GM19351 (cell line): ENCODE measurements at regions not wholly inside any gene's neighbourhood (a gene's known extent, or its start where the extent isn't known, plus 50 kb on each side); places are given as distances from the start of the nearest gene placed in this dataset.
"Not testable (repeated sequence)": the region's sequence is repeated elsewhere in the genome, so short reads cannot be mapped to it uniquely, and the experiment has no call there.

Experiments used
- ATAC-seq: cut with Tn5 transposase; IDR thresholded peaks from one replicate; pipeline ENCODE4 v1.9.1; 2021; ENCODE audit warnings: mild to moderate bottlenecking, moderate library complexity; ENCODE audit not compliant: unreplicated experiment

DNA sequence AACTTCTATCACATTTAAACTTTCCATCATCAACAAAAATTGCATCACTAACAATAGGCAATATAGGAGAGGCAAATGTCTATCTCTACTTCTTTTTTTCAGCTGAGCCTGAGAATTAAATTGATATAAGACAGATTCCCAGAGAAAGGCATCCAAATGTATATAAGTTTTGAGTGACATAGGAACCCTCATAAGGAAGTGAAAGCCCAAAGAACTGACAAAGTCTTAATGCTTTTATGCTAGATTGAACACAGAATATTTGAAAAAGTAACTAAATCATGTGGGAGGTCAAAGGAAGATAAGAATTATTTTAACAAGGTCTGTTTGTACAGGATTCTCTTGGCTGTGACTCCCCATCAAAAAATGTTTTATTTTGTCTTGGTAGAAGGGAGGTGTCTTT, 714.9 kb downstream of the GRXCR1 start:
- ATAC-seq, result no peak

DNA sequence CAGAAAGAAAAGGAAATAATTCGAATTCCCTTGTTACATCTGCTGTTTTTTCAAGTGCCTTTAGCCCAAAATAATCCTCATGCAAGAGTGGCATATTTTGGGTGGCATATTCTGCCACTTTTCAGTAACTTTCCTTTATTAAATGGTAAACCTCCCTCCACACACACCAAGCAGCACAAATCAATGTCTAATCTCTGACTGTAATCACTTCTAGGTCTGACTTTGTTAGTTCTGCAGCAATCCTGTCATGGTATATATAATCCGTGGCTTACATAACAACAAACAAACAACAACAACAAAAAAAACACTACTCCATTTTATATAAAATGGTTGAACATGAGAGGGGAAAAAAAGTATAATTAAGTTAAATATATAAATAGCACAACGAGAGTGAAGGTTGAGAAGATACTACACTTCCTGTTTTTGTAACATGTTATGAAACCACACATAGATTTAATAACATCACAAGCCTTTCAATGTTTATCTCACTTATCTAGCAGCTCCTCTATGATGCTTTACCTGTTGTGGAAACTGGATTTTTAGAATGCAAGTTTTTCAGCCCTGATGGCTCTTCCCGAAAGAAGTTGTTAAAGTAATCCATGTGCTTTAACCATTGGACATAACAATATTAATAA, 715.4 kb downstream of the GRXCR1 start:
- peak; percentile 84 for ATAC-seq

DNA sequence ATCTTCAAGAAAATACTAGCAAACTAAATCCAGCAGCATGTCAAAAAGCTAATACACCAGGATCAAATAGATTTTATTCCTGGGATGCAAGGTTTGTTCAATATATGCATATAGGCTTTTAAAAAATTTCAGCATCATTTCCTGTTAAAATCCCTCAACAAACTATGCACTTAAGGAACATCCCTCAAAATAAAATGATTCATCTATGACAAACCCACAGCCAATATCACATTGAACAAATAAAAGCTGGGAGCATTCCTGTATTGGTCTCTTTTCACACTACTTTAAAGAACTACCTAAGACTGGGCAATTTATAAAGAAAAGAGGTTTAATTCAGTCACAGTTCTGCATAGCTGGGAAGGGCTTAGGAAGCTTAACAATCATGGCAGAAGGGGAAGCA, 726.7 kb downstream of the GRXCR1 start:
- no peak for ATAC-seq

DNA sequence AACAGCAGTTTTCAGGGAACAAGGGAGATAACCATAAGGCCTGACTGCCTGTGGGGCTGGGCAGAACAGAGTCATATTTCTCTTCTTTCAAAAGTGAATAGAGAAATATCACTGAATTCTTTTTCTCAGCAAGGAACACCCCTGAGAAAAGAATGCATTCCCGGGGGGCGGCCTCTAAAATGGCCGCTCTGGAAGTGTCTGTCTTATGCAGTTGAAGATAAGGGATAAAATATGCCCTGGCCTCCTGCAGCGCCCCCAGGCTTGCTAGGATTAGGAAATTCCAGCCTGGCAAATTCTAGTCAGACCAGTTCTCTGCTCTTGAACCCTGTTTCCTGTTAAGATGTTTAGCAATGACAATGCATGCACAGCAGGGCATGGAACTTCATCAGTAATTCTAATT, 745.4 kb downstream of the GRXCR1 start:
- ATAC-seq, result not testable (repeated sequence)

DNA sequence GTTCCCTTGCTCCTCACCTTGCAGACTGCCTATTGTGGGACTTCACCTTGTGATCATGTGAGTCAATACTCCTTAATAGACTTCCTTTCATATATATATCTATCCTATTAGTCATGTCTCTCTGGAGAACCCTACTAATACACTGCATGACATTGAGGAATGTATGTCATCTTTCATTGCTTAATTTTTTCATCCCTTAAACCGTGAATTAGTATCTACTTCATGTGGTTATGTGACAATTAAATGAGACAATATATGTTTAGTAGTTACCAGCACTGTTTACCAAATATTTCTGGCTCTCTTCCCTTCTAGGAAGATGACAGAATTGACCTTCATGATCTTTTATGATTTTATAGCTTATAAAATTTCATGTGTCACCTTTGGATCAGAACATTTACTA, 759.5 kb downstream of the GRXCR1 start:
- ATAC-seq, result no peak

DNA sequence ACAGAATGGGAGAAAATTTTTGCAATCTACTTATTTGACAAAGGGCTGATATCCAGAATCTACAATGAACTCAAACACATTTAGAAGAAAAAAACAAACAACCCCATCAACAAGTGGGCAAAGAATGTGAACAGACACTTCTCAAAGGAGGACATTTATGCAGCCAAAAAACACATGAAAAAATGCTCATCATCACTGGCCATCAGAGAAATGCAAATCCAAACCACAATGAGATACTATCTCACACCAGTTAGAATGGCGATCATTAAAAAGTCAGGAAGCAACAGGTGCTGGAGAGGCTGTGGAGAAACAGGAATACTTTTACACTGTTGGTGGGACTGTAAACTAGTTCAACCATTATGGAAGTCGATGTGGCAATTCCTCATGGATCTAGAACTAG, 767.0 kb downstream of the GRXCR1 start:
- not testable (repeated sequence) for ATAC-seq

DNA sequence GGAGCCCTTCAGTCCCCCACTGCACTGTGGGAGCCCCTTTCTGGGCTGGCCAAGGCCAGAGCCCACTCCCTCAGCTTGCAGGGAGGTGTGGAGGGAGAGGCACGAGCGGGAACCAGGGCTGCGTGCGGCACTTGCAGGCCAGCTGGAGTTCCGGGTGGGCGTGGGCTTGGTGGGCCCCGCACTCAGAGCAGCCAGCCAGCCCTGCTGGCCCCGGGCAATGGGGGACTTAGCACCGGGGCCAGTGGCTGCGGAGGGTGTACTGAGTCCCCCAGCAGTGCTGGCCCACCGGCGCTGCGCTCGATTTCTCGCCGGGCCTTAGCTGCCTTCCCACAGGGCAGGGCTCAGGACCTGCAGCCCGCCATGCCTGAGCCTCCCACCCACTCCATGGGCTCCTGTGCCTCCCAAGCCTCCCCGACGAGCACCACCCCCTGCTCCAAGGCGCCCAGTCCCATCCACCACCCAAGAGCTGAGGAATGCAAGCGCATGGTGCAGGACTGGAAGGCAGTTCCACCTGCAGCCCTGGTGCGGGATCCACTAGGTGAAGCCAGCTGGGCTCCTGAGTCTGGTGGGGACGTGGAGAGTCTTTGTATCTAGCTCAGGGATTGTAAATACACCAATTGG, 776.2 kb downstream of the KCTD8 start:
- ATAC-seq, result not testable (repeated sequence)

DNA sequence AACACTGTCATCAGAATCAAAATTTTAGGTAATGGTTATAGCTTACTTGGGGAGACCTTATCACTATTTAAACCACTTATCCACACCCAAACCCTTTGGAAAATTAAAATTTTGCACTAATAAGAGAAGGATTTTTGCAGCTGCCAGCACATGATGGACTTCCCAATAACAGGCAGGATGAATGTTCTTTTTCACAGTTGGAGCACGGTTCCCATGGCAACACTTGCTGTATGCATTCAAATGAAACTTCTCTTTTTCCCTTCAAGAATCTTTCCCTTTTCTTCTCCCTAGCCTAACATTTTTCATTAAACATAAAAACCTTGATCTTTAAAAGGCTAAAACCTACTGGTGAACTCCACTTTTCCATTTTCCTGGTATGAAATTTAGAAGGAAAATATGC, 768.2 kb downstream of the KCTD8 start:
- no peak for ATAC-seq

DNA sequence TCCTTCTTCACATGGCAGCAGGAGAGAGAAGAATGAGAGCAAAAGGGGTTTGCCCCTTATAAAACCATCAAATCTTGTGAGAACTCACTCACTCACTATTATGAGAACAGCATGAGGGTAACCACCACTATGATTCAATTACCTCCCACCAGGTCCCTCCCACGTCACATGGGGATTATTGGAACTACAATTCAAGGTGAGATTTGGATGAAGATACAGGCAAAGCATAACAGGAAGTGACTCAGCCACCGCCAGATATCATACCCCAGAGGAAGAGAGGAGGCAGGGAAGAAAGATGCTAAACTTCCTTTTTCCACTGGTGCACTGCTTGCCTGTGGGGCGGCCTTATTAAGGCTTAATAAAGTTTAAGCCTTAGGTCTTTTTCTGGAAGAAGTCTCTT, 766.1 kb downstream of the KCTD8 start:
- no peak for ATAC-seq

DNA sequence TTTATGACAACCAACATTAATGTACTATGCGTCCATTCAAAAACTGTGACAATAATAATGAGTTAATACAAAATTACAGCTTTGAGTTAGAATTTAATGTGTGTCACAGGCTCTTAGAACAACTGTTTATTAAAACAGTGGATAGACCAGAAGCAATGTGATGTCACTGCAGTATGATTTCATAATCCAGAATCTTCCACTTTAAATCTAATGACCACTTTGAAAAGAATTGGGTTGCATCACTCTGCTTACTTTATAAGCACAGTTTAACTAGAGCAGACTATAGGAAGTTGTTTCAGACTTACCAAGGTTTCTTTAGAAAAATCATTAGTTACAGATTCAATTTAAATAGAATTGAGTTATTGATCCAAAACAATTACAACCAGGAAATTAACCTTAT, 758.5 kb downstream of the KCTD8 start:
- no peak for ATAC-seq

DNA sequence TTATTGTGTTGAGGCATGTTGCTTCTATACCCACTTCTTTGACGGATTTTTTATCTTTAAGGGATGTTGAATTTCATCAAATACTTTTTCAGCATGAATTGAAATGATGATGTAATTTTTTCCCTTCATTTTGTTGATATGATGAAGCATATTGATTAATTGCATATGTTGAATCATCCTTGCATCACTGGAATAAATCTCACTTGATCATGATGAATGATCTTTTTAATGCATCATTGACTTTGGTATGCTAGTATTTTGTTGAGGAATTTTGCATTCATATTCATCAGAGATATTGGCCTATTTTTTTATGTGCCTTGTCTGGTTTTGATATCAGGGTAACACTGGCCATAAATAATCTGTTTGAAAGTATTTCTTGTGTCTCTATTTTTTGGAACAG, 754.7 kb downstream of the KCTD8 start:
- no peak for ATAC-seq

DNA sequence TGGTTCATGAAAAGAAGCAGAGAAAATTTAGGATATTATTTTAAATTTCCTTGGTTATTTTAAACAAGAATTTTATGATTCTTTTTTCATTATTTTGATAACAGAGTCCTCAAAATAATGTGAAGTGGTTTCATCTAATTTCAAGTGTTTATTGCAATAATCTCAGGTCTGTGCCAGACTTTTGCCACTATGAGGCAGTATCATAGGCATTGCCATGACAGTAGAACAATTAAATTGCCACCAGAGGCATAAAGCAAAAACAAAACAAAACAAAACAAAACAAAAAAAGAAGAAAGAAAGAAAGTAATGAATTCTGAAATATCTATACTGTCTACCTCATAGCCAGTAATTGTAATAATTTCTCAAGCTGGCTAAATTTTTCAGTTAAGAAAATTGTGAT, 739.2 kb downstream of the KCTD8 start:
- no peak for ATAC-seq

DNA sequence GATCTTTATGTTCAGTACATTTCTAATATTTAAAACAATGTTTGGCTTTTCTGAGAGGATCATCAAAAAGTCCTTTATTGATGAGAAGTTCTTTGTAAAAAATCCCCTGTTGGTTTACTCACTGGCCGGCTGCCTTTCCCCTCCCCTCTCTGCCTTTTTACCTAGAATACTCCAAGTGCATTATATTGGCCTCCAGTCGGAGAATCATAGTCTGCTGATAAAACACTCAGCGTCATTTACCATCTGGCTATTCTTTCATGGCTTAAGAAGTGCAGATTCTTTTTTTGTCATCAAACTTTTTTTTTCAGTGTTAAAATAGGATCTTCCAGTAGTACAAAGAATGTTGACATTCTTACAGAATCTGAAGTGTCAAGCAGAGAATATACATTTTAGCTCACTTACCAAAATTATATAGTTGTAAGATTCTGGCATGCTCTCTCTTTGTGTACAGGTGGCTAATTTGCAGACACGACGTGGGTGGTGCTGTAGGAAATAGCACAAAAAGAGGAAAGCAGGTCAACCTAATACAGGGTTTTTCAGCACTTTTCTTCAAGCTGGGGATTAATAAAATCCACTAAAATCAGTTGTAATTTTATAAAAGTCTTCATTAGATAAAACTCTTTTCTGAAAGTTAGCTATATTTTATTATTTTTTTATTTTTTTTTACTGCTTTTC, 731.8 kb downstream of the KCTD8 start:
- no peak for ATAC-seq

DNA sequence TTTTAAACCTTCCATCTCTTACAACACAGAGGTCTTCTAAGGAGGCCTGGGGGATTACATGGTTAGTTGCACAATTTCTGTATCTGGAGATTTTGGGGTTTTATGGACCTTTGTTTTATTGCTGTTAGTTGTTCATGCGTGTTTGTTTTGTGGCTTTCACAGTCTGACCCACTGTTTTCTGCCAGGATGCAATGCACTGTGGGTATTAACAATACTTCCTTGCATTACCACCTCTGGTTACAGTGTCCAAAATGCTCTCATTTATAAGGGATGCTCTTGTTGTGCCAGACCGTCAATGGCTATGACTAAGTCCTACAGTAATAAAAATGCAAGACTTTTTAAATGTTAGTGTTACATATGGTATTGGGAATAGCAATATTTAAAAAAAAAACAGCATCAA, 730.2 kb downstream of the KCTD8 start:
- no peak for ATAC-seq

DNA sequence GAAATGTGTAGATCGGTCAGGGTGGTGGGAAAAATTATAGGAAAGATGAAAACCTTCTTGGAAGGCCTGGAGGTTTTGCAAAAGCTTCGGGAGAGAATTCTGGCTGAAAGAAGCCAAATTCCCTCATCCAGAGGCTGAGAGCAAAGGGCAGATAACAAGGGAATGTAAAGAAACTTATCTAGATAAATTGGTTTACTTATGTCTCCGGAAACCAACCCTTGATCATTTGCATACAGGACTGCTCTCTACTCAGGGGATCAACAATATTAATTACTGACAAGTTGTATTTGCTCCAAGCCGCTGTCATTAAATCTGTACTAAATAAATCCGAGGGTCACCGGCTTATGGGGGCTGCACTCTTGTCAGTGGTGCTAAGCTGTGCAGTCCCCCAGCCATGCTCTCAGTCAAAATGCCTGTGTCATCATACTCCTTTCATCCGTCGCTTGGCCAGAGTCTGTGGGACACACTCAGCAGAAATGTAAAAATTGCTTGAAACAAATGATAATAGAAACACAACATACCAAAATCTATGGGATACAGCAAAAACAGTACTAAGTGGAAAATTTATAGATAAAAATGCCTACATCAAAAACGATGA, 715.7 kb downstream of the KCTD8 start:
- ATAC-seq, result no peak

DNA sequence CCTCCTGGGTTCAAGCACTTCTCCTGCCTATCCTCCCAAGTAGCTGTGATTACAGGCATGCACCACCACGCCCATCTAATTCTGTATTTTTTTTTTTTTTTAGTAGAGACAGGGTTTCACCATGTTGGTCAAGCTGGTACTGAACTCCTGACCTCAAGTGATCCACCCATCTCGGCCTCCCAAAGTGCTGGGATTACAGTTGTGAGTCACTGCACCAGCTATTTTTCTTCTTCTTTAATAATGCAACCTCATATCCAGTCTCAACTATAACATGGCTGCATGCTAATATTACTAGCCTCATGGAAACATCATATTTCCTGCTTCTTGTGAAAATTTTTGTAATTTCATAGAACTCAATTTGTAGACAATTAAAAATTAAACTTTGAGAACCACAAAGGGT, 706.5 kb downstream of the KCTD8 start:
- no peak for ATAC-seq

DNA sequence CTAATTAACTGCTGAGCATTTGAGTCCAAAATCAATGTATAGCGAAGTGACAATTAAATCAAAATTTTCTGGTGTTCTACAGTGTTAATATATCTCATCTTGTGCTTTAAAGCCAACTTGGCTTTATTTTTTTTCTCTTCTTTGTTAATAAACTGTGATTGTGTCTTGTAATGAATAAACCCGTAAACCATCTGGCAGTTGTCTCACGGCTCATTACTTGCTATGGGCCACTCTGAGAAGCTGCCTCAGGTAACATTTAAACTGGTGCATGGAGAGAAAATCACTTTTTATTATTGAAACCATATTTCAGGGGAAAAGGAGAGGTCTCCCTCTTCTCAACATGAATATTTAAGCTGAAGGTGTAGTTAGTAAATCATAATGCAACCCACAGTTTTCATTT, 694.0 kb downstream of the KCTD8 start:
- no peak for ATAC-seq

DNA sequence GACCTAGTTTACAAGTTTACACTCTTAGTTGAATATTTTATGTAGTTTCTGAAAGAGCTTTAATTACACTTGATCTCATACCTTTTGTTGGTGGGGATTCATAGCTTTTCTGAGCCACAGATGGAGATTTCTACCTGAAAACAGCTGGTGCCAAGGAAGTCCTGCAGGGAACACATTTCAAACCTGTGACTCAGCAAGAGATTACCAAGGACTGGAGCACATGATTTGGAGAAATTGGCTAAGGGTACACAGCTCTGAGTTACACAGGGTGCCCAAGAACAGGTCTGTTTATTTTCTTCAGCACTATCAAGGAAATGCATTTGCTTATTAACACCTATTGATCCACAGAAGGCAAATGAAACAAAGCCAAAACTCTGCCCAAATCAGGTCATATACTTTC, 691.5 kb downstream of the KCTD8 start:
- no peak for ATAC-seq

DNA sequence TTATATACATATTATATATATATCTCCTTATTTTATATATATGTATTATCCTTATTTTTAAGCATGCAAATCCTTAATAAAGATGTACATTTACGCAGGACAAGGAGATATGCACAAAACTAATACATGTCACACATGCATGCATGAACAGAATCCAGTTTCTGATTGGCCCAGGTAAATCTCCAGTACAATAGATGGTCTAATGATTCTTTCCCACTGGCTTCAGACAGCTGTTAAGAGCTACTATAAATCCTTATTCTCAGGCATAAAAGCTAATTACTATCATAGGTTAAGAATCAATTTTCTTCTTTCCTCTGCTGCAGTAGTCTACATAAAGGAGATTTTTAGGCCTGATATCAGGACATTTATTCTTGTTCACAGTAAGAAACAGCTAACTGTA, 689.8 kb downstream of the KCTD8 start:
- ATAC-seq, result no peak

DNA sequence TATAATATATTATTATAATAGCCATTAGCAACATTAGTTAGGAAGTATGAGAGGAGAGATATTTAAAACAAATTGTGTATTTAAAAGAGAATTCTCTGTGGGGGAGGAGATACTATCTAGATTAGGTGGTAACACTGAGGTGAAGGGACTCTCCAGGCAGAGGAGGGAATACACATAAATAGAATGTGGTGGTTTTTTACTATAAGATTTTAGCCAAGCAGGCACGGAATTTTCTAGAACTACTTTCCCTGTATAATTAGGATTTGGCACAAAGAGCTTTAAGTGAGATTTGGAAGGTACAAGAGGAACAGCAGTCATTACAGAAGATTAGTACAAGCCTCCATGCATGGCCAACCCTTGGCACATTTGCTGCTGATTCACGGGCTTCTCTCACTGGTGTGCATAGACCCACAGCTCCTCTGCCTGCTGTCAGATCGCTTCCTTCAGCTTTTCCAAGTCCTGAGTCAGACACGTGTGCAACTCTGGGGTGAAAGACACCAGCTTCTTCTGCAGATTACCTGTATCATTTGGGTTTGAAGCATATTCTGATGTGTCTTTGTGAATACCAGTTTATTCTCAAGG, 685.5 kb downstream of the KCTD8 start:
- peak; percentile 54 for ATAC-seq

DNA sequence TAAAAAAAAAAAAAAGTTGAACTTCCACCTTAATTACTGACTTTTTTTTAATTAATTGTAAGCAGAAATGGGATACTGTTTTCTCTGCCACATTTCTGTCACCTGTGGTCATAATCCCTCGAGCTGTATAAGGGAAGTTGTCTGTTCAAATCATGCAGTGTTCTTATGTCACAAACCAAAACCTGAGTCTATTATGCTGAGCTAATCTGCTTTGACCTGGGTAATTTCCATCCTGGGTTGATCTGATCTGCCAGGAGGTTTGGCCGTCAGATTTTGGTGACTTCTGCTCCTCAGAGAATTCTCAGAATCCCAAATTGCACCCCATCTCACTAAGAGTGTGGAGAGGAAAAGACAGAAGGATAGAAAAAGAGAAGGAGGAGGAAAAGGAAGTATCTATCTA, 683.1 kb downstream of the KCTD8 start:
- no peak for ATAC-seq

DNA sequence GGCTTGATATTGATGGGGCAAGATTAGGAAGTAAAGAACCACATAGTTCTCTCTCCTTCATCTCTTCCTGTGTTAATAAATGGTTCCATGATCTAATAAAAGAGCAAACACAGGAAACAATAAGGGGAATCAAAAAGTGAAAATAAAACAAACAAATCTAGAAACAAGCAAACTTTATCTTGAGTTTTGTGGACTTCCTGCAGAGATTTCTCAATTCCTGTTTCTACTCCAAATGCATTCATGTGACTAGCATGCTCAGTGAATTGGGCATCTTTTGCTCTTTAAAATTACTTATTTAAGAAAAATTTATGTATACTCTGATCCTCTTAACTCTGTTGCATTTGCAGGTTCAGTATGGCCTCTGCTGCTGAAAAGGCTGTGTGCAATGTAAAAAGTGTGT, 682.0 kb downstream of the KCTD8 start:
- ATAC-seq, result peak; percentile 44
